Activated CD8-positive, alpha-beta memory T cell treated with anti-CD3 and anti-CD28 coated beads, Interleukin-2, amount 50 U/mL, for 48 hours (primary cell): ENCODE measurements at regions not wholly inside any gene's neighbourhood (a gene's known extent, or its start where the extent isn't known, plus 50 kb on each side); places are given as distances from the start of the nearest gene placed in this dataset.
"Not testable (repeated sequence)": the region's sequence is repeated elsewhere in the genome, so short reads cannot be mapped to it uniquely, and the experiment has no call there.

Experiments used
- DNase-seq: peaks from one replicate; pipeline ENCODE4 v3.0.0-alpha.2; 2020

DNA sequence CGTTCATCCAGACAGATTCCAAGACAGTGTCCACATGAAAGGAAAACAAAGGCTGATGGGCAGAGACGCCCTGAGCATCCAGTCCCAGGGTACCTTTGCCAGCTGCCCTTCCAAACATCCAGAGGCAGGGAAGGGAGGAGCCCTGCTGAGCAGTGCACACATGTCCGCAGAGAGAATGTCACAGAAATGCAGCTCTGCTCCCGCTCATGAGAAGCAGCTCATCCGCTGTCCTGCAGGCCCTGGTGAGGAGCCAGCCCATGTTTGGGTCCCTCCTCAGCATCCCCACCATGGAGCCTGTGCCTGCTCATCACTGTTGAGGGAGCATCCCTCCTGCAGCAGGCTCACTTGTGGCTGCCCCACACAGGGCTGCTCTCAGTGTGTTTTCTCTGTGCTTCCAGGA lies 484.7 kb downstream of the GOLGA6L6 start:
- DNase-seq: not testable (repeated sequence)

DNA sequence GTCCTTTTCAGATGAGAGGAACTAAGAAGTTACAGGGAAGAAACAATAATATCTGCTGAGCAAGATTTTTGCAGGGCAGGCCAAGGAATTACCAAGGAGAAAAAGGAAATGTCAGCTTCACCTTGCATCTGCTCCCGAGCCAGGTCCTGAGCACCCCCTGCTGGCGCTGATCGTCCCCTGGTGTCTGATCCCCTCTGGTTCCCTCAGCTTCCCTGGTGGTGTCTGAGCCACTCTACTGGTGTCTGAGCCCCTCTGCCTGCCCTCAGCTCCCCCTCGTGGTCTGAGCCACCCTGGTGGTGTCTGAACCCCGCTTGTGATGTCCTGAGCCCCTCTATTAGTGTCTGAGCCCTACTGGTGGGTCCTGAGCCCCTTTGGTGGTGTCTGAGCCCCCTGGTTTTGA lies 485.7 kb downstream of the GOLGA6L6 start:
- not testable (repeated sequence) for DNase-seq

DNA sequence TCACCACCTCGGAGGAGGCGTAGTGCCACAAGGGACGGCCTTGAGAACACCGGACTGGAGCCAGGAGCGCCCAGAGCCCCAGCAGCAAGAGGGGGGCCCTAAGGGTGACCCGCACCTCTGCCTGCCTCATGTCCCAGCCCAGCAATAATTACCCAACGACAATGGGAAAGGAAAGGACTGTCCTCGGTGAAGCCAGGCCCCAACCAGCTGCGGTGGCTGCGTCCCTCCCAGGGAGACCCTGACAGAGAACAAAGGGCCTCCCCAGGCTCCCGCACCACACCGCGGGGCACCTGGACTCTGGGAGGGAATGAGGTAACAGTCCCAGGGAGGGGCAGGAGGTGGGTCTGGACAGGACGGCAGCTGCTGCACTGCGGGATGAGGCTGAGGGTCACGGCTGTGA lies 493.4 kb downstream of the GOLGA6L6 start:
- not testable (repeated sequence) for DNase-seq

DNA sequence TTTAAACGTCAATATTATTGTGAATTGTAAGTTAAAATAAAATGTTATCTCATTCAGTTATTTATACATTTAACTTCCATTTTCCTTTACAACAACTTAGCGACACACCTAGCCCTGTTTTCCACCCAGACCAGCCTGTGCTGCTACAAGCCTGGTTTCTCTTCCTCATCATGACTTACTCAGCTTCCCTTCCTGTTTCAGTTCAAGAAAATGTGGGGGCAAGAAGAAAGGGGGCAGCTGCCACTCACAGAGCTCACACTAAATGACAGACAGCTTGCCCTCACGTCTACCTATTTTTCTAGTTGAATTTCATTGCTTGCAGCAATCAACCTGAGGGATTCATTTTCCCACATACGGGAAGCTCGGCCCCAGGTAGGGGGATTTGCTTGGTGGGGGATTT lies 496.4 kb downstream of the GOLGA6L6 start:
- not testable (repeated sequence) for DNase-seq

- not testable (repeated sequence) for DNase-seq
These were observed 500.9 kb downstream of the GOLGA6L6 start for GRCh38 chr15:20040691-20041090.

DNA sequence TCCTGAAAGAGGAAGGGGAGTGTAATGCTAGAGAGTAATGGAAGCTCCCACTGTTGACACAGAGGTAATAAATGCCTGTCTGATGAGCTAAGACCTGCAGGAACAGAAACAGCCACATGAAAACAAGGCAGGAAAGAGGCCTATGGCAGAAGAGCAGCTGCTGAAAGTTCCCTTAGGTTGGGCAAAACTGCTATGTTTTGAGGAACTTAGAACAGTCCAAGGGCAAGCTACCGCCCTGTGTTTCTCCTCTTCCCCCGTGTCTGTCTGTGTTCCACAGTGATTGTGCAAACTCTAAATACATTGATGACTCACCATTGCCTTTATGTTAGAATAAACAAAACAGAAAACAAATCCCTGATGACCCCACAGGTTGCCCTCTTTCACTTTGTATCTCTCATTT lies 516.6 kb downstream of the GOLGA6L6 start:
- not testable (repeated sequence) for DNase-seq

GRCh38 chr15:20022349-20022748 lies 519.3 kb downstream of the GOLGA6L6 start:
- not testable (repeated sequence) for DNase-seq

DNA sequence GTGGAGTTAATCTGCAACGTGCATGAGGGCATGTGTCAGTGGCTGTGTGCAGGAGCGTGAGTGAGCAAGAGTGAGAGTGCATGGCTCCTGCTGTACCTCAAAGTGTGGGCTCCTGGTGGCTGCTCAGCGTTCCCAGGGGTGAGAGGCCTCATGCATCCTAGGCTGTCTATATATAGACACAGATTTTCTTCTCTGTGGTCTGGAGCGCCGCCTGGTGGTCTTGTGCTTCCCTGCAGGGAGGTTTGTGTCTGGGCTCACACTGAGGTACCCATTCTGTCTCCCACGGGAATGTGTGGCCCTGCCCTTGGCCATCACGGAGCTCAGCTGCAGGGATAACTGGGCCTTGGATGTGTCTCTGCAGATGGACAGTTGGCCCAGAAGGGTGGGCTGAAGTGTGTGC lies 520.2 kb downstream of the GOLGA6L6 start:
- not testable (repeated sequence) for DNase-seq

DNA sequence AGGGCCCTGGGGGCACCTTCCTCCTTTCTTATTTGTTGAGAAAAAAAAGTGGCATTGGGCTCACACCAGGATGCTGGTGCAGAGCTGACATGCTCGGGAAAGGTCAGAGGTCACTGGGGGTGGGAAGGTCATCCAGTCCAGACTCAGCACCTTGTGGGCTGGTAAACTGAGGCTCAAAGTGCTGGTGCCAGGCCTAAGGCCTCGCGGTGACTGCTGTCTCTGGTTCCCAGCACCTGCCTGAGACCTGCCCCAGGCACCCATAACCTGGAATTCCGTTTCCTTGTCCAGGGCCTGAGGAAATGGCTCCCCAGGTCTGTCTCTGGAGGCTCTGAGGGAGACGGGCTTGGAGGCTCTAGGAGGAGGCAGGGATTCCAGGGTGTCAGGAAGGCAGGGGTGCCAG lies 521.0 kb downstream of the GOLGA6L6 start:
- not testable (repeated sequence) for DNase-seq

DNA sequence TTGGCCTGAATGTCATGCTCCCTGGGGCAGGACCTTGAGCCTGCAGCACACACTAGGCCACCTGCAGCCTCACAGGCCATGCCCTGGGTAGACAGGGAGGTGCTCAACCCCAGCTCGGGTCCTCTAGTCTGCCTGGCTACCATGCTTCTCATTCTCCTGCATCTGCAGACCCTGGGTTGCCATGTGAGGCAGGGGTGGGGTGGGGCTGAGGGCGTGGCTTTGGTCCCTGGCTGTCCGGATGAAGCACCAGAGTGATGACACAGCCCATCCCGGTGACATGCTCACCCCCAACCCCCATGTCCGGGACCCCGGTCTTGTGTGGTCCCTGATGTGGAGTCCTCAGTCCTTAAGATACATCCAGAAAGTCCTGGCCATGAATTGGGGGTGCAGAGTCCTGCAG lies 521.8 kb downstream of the GOLGA6L6 start:
- not testable (repeated sequence) for DNase-seq

GRCh38 chr15:20017581-20017980 lies 524.0 kb downstream of the GOLGA6L6 start:
- DNase-seq: not testable (repeated sequence)

GRCh38 chr15:20016941-20017340 lies 524.7 kb downstream of the GOLGA6L6 start:
- not testable (repeated sequence) for DNase-seq

- DNase-seq: not testable (repeated sequence)
These were observed 528.8 kb downstream of the GOLGA6L6 start for GRCh38 chr15:20012837-20013236.

GRCh38 chr15:20010759-20011158 lies 530.8 kb downstream of the GOLGA6L6 start:
- not testable (repeated sequence) for DNase-seq

GRCh38 chr15:20009619-20010018 lies 532.0 kb downstream of the GOLGA6L6 start:
- DNase-seq: not testable (repeated sequence)

DNA sequence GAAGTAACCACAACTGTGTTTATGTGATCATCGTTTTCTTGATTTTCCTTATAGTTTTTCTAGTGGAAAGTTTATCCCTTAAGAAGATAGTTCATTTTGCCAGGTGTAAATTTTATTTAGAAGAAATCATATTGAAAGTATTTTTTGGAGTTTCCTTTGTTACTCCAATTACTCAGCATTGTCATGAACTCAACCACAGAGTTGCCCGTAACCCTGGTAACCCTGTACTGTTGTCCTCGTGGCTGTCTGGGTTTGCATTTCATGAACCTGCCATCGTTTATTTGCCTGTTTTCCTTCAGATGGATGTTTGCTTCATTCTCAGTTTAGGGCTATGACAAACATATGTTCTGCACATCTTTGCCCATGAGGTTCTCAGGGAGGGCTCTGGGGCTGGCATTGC lies 534.3 kb downstream of the GOLGA6L6 start:
- not testable (repeated sequence) for DNase-seq

GRCh38 chr15:20003471-20003870 lies 538.1 kb downstream of the GOLGA6L6 start:
- DNase-seq: not testable (repeated sequence)

GRCh38 chr15:20002560-20002959 lies 539.0 kb downstream of the GOLGA6L6 start:
- DNase-seq: not testable (repeated sequence)

DNA sequence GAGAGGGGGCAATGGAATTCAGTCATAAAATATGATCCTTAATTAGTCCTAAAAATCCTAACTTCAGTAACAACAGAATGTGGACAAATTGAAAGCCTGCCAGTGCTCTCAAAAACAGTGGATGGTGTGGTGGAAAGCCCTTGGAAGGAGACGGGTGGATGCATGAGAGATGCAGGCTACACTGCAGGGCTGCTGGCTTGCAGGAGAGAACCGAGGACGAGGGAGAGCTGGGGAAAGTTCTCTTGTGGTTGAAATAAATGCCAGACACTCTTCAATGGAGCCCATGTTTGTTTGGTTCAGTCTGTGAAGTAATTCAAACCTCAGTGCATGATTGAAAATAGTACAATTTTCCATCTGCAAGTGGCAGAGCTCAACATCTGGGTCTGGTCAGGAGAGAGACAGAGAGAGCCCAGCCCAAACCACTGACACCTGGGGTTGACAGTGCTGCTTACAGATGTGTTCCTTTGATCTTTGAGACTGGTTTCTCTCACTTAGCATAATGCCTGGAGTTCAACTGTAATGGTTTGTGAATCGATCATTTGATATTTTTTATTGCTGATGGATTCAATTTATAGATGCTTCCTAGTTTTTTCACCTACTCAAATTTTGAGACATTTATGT lies 544.9 kb downstream of the GOLGA6L6 start:
- DNase-seq: not testable (repeated sequence)

GRCh38 chr15:19995296-19995695 lies 546.3 kb downstream of the GOLGA6L6 start:
- DNase-seq: not testable (repeated sequence)

GRCh38 chr15:19992428-19992827 lies 549.2 kb downstream of the GOLGA6L6 start:
- no peak for DNase-seq

DNA sequence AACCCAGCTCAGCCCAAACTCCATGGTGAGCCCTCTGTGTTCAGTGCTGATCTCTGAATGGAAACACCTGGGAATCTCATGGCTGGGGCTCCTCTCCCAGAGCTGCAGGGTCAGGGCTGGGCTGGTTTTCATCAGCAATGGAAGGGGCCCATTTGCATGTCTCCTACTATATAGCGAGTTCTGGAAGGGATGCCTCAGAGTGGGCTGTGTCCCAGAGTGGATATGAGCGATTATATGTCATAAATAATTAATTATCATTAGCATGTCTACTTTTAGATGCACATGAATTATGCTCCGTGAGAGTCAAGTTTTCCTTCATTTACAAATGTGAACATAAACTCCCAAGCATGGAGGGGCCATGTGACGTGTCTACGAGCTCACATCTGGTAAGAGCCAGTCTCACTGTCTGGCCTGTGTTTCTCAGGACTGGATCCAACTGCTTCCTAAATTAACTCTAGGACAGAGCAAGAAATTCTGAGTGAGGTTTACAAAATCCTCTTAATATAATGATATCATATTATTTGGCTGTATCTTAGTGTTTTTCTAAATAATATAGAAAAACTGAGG lies 553.4 kb downstream of the GOLGA6L6 start:
- no peak for DNase-seq

DNA sequence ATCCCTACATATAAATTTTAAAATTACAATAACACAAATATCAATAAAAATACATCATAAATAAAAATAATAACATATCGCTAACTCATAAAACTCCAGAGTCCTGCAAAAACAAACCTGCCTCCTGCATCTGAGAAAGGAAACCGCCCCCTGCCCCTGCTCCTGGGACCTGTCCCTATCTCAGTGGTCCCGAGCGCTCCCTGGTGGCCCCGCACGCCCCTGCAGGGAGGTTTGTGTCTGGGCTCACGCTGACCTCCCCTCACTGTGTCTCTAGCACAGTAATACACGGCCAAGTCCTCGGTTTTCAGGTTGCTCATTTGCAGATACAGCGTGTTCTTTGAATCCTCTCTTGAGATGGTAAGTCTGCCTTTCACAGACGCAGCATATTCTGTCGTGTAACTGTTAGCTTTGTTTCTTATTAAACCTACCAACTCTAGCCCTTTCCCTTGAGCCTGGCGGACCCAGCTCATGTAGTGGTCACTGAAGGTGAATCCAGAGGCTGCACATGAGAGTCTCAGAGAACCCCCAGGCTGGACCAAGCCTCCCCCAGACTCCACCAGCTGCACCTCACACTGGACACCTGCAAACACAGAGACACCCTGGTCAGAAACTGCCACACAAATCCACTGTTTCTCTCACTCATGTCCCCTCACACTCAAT lies 554.1 kb downstream of the GOLGA6L6 start:
- DNase-seq: peak; percentile 52

DNA sequence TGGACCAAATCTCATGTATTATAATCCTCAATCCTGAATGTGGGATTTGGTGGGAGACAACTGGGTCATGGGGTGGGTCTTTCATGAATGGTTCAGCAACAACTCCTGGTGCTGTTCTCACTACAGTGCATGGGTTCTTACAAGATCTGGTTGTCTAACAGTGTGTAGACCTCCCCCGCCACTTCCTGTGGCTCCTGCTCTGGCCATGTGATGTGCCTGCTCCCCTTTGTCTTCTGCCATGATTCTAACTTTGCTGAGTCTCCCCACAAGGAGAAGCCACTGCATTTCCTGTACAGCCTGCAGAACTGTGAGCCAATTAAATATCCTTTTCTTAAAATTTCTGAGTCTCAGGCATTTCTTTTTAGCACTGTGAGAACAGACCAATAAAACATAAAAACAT lies 557.5 kb downstream of the GOLGA6L6 start:
- DNase-seq: no peak
